ENCODE measurements at regions not wholly inside any gene's neighbourhood (a gene's known extent, or its start where the extent isn't known, plus 50 kb on each side); places are given as distances from the start of the nearest gene placed in this dataset.

DNA sequence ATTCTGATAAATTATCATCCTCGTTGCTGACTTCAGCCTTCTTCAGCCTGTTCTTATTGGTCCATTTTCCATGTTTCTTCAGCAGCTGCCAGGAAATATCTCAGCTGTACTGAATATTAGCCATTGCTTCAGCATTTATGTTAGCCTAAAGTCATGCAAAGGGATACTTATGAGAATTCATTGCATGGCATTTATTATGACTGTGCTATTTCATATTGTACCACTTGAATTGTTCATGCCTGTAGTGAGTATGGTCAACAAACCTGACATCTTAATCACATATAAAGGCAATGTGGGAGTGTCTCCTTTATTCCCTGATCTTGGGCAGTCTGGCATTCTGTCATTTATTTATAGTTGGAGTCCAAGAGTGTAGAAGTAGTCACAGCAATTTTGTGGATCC lies 193.4 kb upstream of the SLC35B3 start:
- H3K4me3 ChIP-seq: no peak overlapping the region
- H3K9me3 ChIP-seq: no peaks in the 10 kb centered on the region
- intact Hi-C loops (cut with DNase I, micrococcal nuclease): no loop called here
- no peak for ATAC-seq
- no peak for DNase-seq
- no peaks in the 10 kb centered on the region for H3K4me1 ChIP-seq (ENCODE audit: low read depth)
- TF ChIP-seq, protein P1, sequence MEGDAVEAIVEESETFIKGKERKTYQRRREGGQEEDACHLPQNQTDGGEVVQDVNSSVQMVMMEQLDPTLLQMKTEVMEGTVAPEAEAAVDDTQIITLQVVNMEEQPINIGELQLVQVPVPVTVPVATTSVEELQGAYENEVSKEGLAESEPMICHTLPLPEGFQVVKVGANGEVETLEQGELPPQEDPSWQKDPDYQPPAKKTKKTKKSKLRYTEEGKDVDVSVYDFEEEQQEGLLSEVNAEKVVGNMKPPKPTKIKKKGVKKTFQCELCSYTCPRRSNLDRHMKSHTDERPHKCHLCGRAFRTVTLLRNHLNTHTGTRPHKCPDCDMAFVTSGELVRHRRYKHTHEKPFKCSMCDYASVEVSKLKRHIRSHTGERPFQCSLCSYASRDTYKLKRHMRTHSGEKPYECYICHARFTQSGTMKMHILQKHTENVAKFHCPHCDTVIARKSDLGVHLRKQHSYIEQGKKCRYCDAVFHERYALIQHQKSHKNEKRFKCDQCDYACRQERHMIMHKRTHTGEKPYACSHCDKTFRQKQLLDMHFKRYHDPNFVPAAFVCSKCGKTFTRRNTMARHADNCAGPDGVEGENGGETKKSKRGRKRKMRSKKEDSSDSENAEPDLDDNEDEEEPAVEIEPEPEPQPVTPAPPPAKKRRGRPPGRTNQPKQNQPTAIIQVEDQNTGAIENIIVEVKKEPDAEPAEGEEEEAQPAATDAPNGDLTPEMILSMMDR (IDR thresholded peaks at IDR 0.05): no peak
- no peaks in the 10 kb centered on the region for H3K36me3 ChIP-seq (ENCODE audit: low read depth)

DNA sequence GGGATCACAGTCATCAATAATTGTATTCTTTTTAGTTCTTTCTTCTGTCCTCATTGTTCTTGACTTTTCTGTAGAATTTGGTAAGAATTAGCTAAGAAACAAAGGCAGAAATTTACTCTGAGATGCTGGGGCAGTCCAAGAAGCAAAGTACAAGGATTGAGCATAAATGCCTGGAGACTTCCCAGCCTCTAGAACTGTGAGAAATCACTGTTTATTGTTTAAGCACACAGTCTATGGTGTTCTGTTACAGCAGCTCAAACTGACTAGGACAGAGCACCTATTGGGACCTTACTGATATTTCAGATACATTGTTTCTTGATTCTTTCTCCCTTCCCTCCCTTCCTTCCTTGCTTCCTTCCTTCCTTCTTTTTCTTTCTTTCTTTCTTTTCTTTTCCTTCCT lies 192.7 kb upstream of the SLC35B3 start:
- DNase-seq: no peak
- Histone ChIP-seq H3K9me3 (no peaks in the 10 kb centered on the region), H3K4me1 (ENCODE audit: low read depth) (no peaks in the 10 kb centered on the region), H3K36me3 (ENCODE audit: low read depth) (no peaks in the 10 kb centered on the region), H3K4me3 (no peak overlapping the region)
- intact Hi-C loops (cut with DNase I, micrococcal nuclease): no loop called here
- ATAC-seq: peak; percentile 32
- TF ChIP-seq, protein P1 (IDR thresholded peaks at IDR 0.05): no peak

DNA sequence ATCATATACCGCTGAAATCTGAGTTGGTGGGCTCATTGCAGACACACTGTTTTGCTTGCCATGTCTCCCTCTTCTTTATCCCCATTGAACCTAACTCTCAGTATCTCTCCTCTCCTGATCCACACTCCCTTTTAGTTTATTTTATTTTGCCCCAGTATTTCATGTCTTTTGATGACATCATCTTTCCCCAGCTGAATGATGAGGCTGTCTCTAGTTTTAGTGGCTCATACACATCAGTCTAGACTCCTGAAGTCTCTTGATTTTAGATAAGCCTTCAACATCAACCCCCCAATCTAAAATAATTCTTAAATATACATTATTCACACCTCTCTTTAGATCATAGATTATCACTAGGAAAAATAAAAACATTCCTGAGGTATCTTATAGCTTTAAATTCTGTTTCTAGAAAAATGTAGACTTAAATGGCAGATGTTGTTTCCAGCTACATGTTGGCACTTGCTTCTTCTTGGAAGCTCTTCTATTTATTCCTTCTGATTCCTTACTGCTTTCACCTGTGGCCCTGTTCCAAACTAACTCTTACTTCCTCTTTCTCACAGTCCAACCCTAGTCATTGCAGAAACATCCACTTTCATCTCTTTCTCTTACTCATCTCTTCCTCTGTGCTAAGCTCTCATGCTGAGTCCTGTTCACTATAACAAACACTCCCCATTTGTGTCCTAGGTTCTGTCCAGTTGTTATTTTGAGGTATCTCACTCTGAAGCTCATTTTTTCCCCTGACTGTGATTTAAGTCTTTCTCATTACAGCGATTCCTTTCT lies 191.9 kb upstream of the SLC35B3 start:
- Histone ChIP-seq H3K36me3 (ENCODE audit: low read depth) (no peaks in the 10 kb centered on the region), H3K4me1 (ENCODE audit: low read depth) (no peaks in the 10 kb centered on the region), H3K4me3 (no peak overlapping the region), H3K9me3 (no peaks in the 10 kb centered on the region)
- TF ChIP-seq, protein P1 (IDR thresholded peaks at IDR 0.05): no peak
- DNase-seq (peak in 1 of 3 donors; percentile 25), ATAC-seq (peak; percentile 73)
- intact Hi-C loops (cut with DNase I, micrococcal nuclease): no loop called here

DNA sequence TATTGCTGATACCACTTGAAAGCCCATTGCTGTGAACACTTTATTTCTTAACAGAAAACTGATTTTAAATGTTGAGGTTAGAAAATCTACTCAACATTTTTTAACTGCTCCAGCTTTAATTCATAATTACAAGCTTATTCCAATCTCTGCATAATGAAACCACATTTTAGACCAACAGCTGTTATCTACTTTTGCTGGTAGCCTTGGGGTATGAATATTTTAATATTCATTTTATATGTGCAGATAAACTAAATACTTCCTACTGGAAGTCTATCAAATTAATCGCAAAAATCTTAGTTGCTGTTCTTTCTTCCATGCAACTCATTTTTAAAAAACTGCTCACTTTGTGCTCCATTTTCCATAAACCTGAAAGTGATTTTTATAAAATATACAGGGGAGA lies 189.3 kb upstream of the SLC35B3 start:
- Histone ChIP-seq H3K4me3 (no peak overlapping the region), H3K36me3 (ENCODE audit: low read depth) (no peaks in the 10 kb centered on the region), H3K9me3 (no peaks in the 10 kb centered on the region), H3K4me1 (ENCODE audit: low read depth) (no peaks in the 10 kb centered on the region)
- intact Hi-C loops (cut with DNase I, micrococcal nuclease): no loop called here
- TF ChIP-seq, protein P1 (IDR thresholded peaks at IDR 0.05): no peak
- DNase-seq (no peak), ATAC-seq (no peak)

DNA sequence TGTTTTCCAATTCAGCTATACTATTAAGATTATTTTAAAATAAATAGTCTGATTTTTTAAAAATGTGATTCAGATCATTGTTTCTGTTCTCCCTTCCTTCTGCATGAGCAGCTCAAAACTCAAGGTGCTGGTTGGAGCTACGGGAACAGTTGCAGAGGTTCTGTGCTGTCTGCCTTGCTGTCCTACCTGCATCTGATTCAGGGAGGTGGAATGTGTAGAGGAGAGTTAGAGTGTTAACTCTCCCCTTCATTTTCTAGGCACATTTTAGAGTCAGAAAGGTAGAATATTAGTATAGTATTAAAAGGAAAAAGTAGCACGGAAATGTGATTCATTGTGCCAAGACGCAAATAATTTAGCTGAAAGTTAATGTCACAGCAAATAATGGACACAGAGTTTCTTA lies 188.1 kb upstream of the SLC35B3 start:
- H3K4me3 ChIP-seq: no peak overlapping the region
- H3K9me3 ChIP-seq: no peaks in the 10 kb centered on the region
- TF ChIP-seq, protein P1 (IDR thresholded peaks at IDR 0.05): no peak
- DNase-seq: no peak
- no peak for ATAC-seq
- intact Hi-C loops (cut with DNase I, micrococcal nuclease): no loop called here
- no peaks in the 10 kb centered on the region for H3K36me3 ChIP-seq (ENCODE audit: low read depth)
- H3K4me1 ChIP-seq (ENCODE audit: low read depth): no peaks in the 10 kb centered on the region
